ENCODE measurements at regions not wholly inside any gene's neighbourhood (a gene's known extent, or its start where the extent isn't known, plus 50 kb on each side); places are given as distances from the start of the nearest gene placed in this dataset.

DNA sequence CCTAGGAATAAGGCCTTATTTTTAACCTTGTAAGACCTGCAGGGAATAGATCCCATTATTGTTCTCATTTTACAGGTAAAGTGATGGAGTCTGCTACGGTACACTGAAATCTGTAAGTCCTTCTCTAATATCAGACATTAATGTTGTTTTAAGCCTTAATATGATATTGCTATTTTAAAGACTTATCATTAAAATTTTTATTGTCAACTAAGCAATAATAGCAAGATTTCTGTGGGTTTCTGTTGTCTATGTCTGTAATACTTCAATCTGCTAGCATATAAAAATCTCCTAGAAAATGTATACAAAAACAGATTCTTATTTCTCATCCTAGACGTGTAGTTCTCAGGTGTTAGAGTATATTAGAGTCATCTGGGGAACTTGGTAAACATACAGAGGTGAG, 317.5 kb upstream of the TENM4 start:
- no peak for TF ChIP-seq GABPA (IDR thresholded peaks at IDR 0.05; ENCODE audit: low read depth)
- TF ChIP-seq, protein P1, sequence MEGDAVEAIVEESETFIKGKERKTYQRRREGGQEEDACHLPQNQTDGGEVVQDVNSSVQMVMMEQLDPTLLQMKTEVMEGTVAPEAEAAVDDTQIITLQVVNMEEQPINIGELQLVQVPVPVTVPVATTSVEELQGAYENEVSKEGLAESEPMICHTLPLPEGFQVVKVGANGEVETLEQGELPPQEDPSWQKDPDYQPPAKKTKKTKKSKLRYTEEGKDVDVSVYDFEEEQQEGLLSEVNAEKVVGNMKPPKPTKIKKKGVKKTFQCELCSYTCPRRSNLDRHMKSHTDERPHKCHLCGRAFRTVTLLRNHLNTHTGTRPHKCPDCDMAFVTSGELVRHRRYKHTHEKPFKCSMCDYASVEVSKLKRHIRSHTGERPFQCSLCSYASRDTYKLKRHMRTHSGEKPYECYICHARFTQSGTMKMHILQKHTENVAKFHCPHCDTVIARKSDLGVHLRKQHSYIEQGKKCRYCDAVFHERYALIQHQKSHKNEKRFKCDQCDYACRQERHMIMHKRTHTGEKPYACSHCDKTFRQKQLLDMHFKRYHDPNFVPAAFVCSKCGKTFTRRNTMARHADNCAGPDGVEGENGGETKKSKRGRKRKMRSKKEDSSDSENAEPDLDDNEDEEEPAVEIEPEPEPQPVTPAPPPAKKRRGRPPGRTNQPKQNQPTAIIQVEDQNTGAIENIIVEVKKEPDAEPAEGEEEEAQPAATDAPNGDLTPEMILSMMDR (IDR thresholded peaks at IDR 0.05; ENCODE audit: insufficient read depth, low read length), result no peak
- no peak for TF ChIP-seq POLR2AphosphoS5 (IDR thresholded peaks at IDR 0.05; ENCODE audit: low read depth)
- TF ChIP-seq SPI1 (IDR thresholded peaks at IDR 0.05; ENCODE audit: borderline replicate concordance, low read depth), result no peak
- TF ChIP-seq REST (IDR thresholded peaks at IDR 0.05; ENCODE audit: insufficient replicate concordance, low read depth), result no peak
- Histone ChIP-seq H3K27me3 (ENCODE audit: insufficient read depth, poor library complexity, severe bottlenecking) (no peaks in the 10 kb centered on the region), H3K4me3 (replicated peaks; ENCODE audit: insufficient read depth, low read length) (no peak overlapping the region), H3K27ac (replicated peaks) (no peak overlapping the region)
- no peak for DNase-seq (ENCODE audit: low read depth in 1 of 2, low spot score in 1 of 2)

DNA sequence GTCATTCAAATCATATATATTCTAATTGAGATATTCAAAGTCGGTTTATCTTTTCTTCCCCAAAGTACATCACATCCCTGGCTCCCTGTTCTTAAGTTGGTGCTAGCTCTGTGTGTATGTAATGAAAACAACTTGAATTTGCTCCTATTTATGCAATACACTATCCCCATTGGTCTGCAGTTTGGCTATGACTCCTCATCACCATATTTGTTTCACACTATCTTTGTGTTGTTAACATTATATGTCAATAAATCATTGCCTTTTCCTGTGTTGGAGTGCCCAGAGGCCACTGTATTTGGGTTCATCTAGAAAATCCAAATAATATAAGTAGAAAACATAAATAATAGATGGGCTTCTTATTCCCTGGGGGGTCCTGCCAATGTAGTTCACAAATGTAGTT, 306.6 kb upstream of the TENM4 start:
- Histone ChIP-seq H3K4me3 (replicated peaks; ENCODE audit: insufficient read depth, low read length) (no peak overlapping the region), H3K27ac (replicated peaks) (no peak overlapping the region), H3K27me3 (ENCODE audit: insufficient read depth, poor library complexity, severe bottlenecking) (no peaks in the 10 kb centered on the region)
- TF ChIP-seq, protein P1 (IDR thresholded peaks at IDR 0.05; ENCODE audit: insufficient read depth, low read length), result no peak
- no peak for TF ChIP-seq GABPA (IDR thresholded peaks at IDR 0.05; ENCODE audit: low read depth)
- no peak for TF ChIP-seq REST (IDR thresholded peaks at IDR 0.05; ENCODE audit: insufficient replicate concordance, low read depth)
- TF ChIP-seq SPI1 (IDR thresholded peaks at IDR 0.05; ENCODE audit: borderline replicate concordance, low read depth), result no peak
- no peak for TF ChIP-seq POLR2AphosphoS5 (IDR thresholded peaks at IDR 0.05; ENCODE audit: low read depth)
- DNase-seq (ENCODE audit: low read depth in 1 of 2, low spot score in 1 of 2), result no peak

DNA sequence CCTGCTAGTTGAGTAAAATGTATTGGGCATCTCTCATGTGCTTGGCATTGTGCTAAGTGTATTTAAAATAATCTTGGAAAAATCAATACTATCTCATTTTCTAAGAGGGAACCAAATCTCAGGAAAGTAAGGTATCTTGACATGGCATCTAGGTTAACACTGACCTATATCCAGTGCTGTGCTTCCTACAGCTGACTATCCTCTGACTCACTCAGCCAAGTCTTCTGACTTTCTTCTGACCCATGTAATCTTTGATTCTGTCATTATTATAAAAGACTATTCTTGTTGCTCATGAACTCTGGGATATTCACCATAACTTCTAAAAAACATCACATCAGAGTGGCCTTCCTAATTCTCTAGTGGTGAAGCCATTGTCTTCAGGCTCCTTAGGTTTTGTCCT, 304.1 kb upstream of the TENM4 start:
- TF ChIP-seq, protein P1 (IDR thresholded peaks at IDR 0.05; ENCODE audit: insufficient read depth, low read length), result no peak
- no peak for TF ChIP-seq POLR2AphosphoS5 (IDR thresholded peaks at IDR 0.05; ENCODE audit: low read depth)
- TF ChIP-seq GABPA (IDR thresholded peaks at IDR 0.05; ENCODE audit: low read depth), result no peak
- no peak for TF ChIP-seq SPI1 (IDR thresholded peaks at IDR 0.05; ENCODE audit: borderline replicate concordance, low read depth)
- TF ChIP-seq REST (IDR thresholded peaks at IDR 0.05; ENCODE audit: insufficient replicate concordance, low read depth), result no peak
- DNase-seq (ENCODE audit: low read depth in 1 of 2, low spot score in 1 of 2), result no peak

More for the DNA sequence above, 304.1 kb upstream of the TENM4 start:
- Histone ChIP-seq H3K27ac (replicated peaks) (no peak overlapping the region), H3K4me3 (replicated peaks; ENCODE audit: insufficient read depth, low read length) (no peak overlapping the region), H3K27me3 (ENCODE audit: insufficient read depth, poor library complexity, severe bottlenecking) (no peaks in the 10 kb centered on the region)

Data from HL-60 (cell line).